Epithelial cell of proximal tubule (primary cell): ENCODE measurements at regions not wholly inside any gene's neighbourhood (a gene's known extent, or its start where the extent isn't known, plus 50 kb on each side); places are given as distances from the start of the nearest gene placed in this dataset.
"Not testable (repeated sequence)": the region's sequence is repeated elsewhere in the genome, so short reads cannot be mapped to it uniquely, and the experiment has no call there.

Experiments
- DNase-seq: peaks from one replicate; pipeline ENCODE4 v3.0.0-alpha.2; 2011; ENCODE audit warnings: low read depth
- H3K4me3 ChIP-seq: 2 replicates; pipeline ENCODE4 v1.5.1; 2011; ENCODE audit warnings: low read depth, mild to moderate bottlenecking, low read length
- CTCF ChIP-seq: conservative IDR thresholded peaks from 2 replicates; pipeline ENCODE4 v1.5.1; 2012; ENCODE audit warnings: low read depth, mild to moderate bottlenecking, low read length

- DNase-seq, result peak; percentile 51
- TF ChIP-seq CTCF, result peak; percentile 41
- no peak overlapping the region for H3K4me3 ChIP-seq
These were observed 841.9 kb upstream of the ACO1 start for GRCh38 chr9:31542384-31543055.

DNA sequence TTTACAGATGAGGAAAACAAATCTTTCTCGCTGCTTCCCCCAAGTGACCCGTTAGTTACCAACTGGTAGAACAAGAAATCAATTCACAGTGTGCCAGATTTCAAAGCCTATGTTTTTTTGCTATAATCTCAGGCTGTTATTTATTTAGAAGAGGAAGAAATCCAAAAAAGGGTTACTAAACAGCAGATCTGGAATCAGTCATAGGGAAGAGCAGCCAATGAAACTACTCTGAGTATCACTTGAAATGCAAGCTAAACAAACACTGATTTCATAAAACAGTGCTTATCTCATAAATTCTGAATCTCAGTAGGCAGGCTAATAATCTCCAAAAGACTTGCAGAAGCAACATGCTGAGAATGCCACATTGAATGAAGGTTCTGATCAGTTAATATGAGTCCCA lies 829.5 kb upstream of the ACO1 start:
- DNase-seq, result no peak
- TF ChIP-seq CTCF, result no peak

GRCh38 chr9:31556667-31557463 lies 827.6 kb upstream of the ACO1 start:
- no peak for DNase-seq
- no peak for TF ChIP-seq CTCF
- H3K4me3 ChIP-seq, result no peak overlapping the region

More for the DNA sequence above, 829.5 kb upstream of the ACO1 start:
- H3K4me3 ChIP-seq, result no peak overlapping the region

DNA sequence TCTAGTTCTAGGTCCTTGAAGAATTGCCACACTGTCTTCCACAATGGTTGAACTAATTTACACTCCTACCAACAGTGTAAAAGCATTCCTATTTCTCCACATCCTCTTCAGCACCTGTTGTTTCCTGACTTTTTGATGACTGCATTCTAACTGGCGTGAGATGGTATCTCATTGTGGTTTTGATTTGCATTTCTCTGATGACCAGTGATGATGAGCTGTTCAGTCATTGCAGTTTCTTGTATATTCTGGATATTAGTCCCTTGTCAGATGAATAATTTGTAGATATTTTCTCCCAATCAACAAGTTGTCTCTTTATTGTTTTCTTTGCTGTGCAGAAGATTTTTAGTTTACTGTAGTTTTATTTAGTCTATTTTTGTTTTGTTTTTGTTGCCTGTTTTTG lies 812.3 kb upstream of the ACO1 start:
- not testable (repeated sequence) for DNase-seq, H3K4me3 ChIP-seq

DNA sequence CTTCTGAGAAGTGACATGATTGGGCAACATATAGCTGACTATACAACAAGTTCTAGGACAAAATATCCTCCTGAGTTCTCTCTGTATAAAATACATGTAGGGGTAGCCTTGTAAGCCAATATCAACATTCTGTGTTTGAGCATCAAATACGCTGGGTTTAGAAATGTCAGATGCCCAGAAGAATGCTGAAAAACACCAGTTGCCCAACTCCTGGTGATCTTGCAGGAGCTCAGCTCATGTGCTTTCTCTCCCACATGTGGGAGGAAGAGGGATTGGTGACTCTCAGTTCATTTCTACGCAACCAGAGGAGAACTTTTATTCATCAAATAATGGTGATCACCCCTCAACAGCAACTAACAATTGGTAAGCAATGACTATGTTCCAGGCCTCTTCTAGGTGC lies 810.9 kb upstream of the ACO1 start:
- no peak for TF ChIP-seq CTCF
- no peak for DNase-seq
- no peak overlapping the region for H3K4me3 ChIP-seq

DNA sequence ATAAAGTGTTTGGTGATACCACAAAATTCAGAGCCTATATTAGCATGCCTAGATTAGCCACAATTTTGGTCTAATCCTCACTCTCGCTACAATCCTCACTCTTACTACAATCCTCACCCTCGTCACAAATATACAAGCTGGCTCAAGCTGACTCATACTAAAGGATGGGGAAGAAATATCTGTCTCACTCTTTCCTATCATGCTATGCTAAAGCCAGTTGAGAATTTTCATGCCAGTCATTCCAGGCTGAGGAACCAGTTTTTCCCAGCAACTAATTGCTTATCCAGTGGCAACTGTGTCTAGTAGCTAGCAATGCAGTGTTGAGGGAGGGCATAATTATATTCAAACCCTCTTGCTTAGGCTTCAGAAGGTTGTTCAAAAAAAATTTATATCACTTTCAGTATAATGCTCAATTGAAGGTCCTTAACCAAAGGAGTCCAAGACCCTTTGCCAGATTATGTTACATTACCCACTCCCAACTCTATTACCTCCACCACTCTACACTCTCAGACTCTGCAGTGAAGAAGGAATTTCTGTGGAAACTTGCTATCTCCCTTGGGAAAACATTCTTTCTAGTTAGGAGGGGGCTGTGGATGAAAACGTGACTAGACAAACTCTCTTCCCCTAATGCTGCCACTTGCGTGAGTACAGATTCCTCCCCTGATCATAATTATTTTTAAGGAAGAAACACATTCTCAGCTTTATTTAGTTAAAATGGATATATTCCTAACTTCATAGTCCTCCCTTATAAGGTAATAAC lies 810.3 kb upstream of the ACO1 start:
- TF ChIP-seq CTCF, result no peak
- DNase-seq, result no peak
- H3K4me3 ChIP-seq, result no peak overlapping the region

GRCh38 chr9:31582071-31582470 lies 802.4 kb upstream of the ACO1 start:
- no peak overlapping the region for H3K4me3 ChIP-seq
- TF ChIP-seq CTCF, result no peak
- DNase-seq, result no peak
